Stimulated activated CD8-positive, alpha-beta memory T cell treated with anti-CD3 and anti-CD28 coated beads, Interleukin-4, amount 100 ng/mL, for 1 hour (primary cell): ENCODE measurements at regions not wholly inside any gene's neighbourhood (a gene's known extent, or its start where the extent isn't known, plus 50 kb on each side); places are given as distances from the start of the nearest gene placed in this dataset.

Experiments
- DNase-seq, 2 donors: peaks; one replicate each; pipeline ENCODE4 v3.0.0-alpha.2; 2020; ENCODE audit warnings: low read depth in 2 of 2, low spot score in 1 of 2

DNA sequence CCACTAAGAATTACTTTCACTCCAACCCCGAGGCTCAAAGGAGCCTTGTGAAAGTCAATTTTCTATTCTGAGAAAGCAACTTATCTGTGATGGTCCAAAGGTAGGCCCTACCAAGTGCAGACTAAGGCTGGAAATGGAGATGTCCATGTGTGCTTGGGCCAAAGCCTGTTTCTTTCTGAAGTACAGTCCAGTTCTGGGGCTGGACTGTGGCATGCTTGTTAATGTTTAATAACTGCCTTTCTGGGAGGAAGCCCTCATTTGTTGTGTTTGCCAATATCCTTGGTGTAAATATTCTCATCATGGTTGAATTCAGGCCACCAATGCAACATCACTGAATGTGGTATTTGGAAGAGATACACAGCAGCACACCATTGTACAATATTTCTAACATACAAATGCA, 182.3 kb upstream of the BCL6 start:
- no peak for DNase-seq

DNA sequence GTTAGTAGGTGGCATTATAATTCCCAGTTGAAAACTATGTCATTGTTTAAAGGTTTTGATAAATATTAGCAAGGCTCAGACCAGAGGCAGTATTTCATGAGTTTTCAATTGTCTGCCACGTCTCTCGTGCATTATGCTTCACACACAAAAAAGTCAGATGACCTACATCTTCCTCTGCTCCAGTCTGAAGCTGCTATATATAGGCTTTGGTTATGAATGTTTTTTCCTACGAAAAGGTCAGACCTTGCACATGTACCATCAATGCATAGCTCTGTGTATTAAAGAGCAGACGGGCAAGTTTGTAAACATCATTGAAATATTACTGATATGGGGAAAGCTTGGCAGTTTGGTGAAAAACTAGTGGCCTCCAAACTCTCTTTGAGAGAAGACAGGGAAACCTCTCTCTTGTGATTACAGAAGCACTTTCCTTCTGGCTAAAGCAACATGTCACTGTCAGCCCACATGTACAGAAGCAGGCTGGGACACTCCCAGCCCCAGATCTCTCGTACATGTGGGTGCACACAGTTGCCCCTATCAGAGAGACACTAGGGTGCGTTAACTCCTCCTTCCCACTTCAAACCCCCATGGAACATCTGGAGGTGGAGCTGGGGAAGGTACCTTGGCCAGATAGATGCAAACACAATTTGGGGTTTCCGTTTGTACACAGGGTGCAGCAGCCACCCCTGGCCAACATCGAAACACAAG, 184.0 kb upstream of the BCL6 start:
- DNase-seq = no peak

DNA sequence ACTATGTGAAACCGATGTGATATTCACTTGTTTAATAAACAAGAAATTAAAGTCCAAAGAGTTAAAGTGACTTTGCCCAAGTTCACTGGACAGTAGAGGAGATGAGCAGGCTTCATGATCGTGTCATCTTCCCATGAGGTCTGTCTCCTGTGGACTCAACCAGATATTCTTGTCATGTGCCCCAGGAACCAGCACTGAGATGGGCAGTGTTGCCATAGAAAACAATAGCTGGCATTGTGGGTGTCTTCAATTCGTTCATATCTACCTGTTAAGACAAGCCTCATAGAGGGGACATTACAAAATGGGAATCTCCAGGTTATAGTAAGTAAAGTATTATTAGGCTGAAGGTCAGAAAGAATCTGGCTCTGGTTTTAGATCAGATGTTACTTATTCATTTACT, 184.8 kb upstream of the BCL6 start:
- DNase-seq = no peak

DNA sequence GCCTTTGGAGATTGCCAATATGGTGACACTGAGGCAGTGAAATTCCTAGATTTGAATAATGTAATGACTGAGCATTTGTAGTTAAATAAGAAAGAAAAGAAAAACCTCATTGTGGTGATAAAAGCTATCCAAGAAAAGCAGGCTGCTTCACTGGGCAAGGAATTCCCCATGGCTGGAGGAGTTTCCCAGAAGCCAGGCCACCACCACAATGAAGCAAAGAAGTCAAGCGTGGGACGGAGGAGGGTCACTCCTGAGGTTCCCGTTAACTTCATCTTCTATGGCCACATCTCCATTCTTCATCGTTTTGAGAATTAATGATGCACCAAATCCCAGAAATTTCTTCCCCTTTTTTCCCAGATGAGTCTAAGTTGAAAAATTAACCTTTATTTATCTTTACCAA, 185.8 kb upstream of the BCL6 start:
- no peak for DNase-seq

DNA sequence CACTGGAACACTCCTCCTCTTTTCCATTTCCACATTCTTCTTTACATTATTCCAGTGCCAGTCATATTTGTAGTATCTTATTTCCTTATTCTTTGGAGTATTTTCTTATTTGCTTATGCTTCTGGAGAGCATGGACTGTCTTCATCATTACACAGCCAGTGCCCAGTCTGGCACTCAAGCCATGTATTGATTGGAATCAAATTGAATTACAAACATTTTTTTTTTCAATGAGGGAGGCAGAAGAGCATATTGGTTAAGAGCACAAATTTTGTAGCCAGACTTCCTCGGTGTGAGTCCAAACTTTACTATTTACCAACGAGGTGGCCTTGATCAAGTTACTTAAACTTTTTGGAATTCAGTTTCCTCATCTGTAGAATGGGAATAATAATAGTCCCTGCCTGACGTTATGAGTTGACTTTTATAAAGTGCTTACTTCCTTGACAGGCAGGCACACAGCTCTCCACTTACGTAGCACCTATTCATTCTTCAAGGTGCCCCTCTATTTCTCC, 186.6 kb upstream of the BCL6 start:
- DNase-seq = no peak

DNA sequence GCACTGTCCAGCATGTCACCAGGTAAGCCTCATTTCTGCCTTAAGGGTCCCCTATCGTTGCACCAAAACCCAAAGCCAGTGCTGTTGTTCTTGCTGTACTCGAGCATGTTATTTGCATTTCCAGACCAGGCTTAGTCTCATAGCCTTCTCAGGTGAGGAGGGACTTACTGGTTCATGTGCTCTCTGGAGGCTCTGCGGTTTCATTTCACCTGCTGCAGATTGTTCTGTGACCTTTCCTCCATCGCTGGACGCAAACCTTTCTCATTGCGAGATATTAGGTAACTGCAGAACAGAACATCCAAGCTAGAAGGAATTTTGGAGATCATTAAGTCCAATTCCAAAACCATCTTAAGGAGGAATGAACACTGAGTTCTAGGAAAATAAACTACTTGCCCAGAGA, 187.3 kb upstream of the BCL6 start:
- DNase-seq = no peak

DNA sequence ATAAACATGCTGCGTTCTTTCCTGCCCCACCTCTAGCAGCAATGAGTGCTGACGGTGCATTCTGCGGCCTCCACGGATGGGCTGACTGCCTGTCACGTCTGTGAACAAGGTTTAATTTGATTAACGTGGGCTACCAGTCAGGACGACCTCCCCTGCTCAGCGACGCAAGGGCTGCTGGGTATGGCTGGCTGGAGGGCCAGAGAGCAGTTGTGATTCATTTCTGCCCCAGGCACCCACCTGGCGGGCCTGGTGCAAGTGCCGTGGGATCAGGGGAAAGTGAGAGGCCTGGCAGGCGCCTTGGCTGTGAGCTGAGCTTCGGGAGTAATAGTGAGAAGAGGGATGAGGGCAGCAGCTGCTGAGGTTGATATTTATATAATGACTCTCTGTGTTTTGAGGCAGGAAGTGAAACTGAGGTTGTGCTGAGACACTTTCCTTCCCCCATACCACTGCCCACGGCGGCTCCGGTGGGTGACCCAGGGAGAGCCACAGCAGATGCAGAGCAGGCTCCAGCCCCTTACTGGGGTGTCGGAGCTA, 190.4 kb upstream of the BCL6 start:
- DNase-seq = no peak

DNA sequence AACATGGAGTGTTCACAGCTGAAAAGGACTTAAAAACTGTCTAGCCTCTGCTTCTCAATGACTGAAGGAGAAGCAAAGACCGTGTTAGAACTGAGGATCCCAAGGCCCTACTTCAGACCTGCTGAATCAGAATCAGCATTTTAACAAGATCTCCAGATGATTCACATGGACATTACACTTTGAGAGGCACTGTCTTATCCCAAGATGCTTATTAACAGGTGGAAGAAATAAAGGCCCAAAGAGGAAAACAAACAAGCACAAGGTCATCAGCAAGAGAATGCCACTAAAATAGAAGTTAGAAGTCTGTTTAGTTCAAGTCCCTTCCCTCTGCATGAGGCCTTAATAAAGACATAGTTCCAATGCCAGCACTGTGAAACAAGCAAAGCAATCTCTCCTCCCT, 191.4 kb upstream of the BCL6 start:
- DNase-seq = no peak

DNA sequence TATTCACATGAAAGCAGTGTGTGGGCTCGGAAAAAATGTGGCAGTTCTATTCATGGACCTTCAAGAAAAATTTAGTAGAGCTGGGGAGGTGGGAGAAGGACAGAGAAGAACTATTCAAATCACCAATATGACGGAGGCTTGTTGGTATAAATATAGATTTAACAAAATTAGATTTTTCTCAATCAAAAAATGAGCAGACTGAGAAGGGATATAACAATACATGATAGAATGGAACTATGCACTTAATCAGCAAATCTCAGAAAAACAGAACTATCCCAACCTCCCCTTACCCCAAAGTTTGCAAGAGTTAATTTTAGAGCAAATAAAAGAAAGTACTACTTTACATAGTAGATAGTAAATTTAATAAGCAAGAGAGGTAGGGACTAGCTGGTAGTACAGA, 194.6 kb upstream of the BCL6 start:
- no peak for DNase-seq

DNA sequence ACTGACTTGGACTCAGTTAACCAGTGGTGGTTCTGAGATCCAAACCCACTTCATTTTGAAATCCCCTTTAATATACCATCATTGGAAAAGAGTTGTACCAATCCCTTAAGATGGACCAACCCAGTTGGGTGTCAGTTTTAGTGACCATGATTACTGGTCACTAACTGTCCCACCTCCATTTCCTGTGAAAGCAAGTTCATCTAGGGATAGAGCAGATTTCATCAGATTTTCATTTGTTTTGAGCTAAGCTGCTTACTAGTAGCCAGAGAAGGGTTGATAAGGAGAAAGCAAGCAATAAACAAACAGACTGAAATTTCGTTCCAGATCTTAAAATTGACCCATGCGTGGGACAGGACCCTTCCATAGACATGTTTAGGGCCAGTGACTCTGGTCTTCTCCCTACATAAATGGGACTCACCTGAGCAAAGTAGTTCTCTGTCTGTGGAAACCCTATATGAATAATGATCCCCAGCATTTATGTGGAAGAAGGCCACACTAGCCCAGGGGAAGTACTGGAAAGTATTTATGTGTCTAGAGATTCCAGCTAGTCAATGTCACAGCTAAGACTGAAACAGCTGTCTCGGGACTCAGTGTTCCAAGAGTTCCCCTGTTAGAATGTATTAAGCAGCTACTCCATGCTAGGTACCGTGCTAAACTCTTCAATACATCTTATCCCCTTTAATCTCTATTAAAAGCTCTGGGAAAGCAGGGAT, 196.0 kb upstream of the BCL6 start:
- no peak for DNase-seq

DNA sequence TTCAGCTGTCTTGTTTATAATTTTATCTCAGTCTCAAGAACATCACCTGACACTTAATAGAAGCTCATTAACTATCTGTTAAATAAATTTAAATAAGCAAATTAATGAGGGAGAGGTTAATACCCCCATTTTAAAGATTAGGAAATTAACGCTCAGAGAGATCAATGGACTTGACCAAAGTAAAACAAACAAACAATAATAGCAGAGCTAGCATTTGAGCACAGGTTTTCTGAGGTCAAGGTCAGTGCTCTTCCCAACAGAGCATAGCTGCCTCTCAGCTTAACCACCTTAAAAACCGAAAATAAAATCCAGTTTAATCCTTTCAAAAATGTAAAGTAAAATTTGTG, 196.6 kb upstream of the BCL6 start:
- no peak for DNase-seq

DNA sequence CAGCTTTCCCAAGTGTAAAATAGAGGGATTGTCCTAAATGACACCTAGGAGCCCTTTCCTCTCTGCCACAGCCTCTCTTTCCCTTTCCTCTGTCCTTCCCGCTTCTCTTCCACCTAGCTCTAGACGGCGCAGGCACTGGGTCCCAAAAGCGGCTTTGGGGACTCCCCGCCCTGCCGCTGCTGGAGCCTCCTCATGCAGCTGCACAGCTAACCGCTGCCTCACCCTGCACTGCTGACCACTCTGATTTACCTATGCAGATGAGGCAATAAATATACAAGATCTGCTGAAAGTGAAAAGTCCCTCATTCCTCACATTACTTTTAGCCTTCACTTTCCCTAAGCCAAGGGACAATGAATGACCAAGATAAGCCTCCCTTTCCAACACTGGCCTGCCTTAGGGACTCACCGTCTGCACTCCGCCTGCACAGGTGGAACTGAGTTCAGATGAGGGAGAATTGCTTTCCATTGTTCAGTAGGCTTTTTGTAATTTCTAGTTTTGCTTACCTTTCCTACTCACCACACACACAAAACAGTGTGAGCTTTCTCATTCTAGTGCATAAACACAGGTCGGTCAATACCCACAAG, 197.5 kb upstream of the BCL6 start:
- no peak for DNase-seq

DNA sequence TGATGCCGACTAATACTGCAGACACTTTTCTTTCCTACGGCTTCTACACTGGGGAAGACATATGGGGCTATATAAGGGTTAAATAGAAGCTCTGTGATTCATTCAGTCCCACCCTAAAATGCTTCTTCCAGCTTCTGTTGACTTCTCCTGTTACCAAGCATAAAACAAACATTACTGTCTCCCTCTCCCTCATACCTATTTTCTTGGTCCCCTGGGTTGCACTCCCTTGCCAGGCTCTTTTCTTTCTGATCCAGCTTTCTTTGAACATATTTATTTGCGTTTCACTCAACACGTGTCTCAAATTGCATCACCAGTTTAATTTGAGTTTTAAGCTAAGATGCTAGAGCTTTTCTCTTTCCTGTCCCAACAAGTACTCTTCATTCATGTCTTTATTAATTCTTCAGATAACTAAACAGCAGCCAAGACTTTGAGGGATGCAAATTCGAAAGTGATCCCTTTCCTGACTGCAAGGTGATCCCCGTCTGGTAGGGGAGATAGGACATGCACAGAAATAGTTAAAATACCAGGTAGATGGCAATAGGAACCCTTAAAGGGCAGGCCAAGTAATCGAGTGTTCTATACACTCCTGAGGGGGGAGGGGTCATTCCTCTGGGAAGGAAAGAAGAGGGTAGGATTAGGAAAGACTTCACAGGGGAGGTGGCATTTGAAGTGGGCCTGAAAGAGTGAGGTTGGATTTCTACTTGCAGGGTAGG, 198.6 kb upstream of the BCL6 start:
- no peak for DNase-seq

DNA sequence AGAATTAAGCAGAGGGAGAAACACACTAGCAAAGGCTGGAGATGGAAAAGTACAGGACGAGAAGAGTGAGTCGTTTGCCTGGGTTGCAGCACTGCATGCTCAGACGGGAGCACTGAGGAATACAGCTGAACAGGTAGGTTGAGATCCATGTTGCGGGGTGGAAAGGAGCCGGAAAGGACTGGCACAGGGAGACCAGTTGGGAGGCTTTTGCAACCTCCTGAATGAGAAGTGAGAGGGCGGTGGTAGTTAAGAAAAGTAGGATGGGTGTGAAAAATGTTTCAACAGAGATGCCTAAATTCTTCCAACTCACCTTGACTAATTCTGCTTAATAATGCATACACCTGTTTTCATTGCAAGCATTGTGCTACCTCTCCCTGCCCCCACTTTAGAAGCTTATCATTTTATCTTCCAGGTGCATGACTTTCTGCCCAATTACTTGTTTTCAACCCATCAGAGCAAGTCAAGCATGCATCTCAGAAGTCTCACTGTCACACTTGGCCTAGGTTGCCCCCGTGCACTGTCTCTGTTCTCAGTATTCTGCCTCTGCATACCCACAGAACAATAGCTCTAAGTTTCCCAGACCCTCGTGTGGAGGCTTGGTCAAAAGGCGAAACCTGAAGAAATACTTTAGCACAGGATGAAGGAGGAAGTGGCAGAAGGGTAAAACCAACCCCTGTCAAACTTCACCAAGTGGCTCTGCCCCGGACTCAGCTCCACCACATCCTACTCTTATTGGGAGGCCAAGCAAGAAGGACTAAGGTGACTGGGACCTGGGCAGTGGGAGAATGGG, 199.3 kb upstream of the BCL6 start:
- DNase-seq = no peak

DNA sequence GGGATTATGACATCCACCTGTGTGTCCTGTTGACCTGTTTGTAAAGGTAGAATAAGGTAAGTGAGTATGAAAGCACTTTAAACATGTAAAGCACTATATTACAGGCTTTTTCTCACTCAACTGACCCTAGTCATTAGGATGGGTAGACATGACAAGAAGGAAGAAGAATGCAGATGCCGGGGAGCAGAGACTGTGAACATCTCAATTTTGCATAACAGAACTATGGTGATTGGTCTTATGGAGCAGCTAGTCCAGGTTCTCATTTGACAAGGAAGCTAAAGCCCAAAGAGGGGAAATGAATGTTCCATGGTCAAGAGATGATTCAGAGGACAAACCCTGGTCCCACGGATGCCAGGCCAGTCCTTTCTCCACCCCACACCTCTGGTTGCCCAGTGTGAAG, 200.1 kb upstream of the BCL6 start:
- no peak for DNase-seq

DNA sequence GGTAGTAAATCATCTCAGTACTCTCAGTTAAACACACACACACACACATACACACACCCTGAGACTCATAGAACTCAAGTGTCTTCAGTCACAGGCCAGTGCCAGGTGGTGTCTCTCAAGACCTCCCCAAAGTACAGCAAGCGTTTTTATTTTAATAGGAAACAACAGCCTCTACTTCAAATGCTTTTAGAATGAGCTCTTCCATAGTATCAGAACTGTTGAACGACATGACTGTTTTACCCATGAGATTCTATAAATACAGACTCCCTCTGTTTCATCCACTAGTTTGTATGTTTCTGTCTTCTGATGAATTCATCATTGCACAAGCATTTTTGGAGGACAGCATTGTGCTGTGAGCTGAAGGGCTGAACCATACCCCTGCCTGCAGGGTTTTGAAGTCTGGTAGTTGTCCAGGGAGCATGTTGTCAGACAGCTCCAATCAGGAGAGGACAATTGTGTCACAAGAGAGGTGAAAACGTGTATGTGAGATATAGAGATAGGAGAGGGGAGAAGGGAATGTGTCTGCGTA, 201.0 kb upstream of the BCL6 start:
- DNase-seq = no peak

DNA sequence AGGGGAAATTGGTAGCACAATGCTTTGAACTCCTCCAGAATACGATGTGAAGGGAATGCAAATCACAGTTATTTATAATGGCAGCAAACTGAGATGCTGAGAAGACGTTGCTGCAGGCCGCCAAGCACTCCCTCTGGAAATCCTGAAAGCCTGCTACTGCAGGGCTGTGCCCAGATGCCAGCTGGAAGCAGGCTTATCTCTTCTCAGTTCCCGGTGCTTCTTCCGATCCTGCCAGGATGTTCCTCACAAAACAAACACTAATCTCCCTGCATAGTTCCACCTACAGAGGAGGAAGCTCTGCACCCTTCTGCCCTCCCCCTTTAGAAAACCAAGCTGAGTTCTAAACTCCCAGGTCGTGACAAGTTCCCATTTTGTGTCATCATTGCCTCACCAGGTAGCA, 201.7 kb upstream of the BCL6 start:
- DNase-seq = no peak

DNA sequence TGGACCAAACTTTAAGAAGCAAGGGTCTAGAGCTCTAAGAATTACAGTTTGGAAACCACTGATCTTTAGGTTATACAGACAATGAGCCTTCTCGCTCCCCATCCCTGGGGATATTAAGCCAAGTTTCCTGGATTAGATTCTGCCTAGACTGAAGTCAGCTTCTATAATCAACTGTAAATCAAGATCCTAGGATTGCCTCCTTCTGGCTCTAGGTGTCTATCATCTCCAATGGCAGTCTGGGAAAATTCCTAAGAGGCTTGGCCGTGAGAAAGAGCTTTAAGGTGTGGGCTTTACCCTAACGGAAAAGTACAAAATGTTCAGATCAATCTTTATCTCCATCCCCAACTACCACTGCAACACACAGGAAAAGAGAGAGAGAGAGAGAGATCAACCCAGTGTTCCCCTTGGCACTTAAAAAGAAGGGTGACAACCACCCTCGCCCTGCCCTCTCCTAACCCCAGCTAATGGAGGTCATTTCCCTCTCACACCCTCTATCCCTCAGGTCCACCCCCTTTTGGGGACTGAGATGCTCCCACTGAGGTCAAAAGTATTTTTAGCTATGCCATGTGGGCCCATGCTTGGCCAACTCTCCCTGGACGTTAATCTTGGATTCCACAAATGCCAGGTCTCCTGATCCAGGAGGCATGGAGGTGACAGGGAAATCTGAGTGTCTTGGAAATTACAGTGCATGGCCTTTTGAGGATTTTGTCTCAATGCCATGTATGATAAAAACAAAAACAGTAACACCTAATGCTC, 202.8 kb upstream of the BCL6 start:
- DNase-seq = no peak

DNA sequence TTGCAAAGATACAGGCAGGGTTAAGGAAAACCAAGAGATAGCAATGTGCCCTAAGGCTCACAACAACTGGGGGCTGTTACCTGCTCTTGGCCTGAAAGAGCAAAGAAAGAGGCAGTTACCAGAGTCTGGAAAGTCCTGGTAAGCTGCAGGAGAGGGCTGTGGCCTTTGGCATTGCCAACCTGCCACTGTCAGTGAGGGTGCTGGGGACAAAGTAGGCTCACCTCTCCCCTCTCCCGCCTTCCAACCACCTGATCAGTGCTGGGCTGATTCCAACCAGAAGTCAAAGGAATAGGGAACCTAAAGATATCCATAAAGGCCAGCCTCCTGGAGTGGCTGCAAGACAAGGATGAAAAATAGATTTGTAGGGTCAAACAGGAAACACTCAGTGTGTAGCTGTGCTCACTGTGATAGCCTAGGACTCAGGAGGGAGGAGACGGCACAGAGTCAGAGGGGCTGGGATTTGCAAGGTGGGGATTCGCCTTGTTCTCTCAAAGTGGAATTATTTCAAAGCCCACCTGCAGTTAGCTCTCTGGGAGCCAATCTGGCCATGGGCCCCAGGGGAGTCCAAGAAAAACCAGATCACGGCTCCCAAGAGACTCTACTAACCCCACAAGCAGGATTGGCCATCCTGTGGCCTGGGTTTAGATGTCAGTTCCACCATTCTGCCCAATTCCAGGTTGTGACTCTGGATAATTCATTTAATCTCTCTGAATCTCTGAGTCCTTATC, 204.0 kb upstream of the BCL6 start:
- DNase-seq = no peak
